ENCODE measurements at regions not wholly inside any gene's neighbourhood (a gene's known extent, or its start where the extent isn't known, plus 50 kb on each side); places are given as distances from the start of the nearest gene placed in this dataset.

GRCh38 chr6:44634321-44634720 lies 246.8 kb downstream of the CDC5L start:
- no peak for DNase-seq (ENCODE audit: low read depth in 3 of 3)

- no peak for DNase-seq (ENCODE audit: low read depth in 3 of 3)
Measured at GRCh38 chr6:44635486-44635885, 248.0 kb downstream of the CDC5L start.

GRCh38 chr6:44636561-44637248 lies 249.2 kb downstream of the CDC5L start:
- no peak for DNase-seq (ENCODE audit: low read depth in 3 of 3)

- DNase-seq (ENCODE audit: low read depth in 3 of 3), result no peak
Measured at GRCh38 chr6:44641344-44642031, 254.0 kb downstream of the CDC5L start.

DNA sequence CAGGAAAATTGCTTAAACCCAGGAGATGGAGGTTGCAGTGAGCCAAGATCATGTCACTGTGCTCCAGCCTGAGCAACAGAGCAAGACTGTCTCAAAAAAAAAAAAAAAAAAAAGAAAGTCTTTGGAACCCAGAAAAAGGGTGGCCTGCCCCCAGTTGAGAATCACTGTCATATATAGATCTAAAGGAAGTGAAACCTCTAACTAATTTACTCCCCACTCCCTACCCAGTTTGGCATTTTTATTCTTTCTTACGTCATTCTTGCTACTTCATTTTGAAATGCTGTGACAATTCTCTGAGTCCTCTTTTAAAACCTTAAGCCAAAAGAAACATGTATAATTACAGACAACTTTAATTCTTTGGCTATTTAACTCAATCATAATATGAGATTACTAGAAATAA lies 254.8 kb downstream of the CDC5L start:
- no peak for DNase-seq (ENCODE audit: low read depth in 3 of 3)

- peak; percentile 44 to 62 (median 58) for DNase-seq (ENCODE audit: low read depth in 3 of 3)
Measured at GRCh38 chr6:44642870-44643522, 255.5 kb downstream of the CDC5L start.

DNA sequence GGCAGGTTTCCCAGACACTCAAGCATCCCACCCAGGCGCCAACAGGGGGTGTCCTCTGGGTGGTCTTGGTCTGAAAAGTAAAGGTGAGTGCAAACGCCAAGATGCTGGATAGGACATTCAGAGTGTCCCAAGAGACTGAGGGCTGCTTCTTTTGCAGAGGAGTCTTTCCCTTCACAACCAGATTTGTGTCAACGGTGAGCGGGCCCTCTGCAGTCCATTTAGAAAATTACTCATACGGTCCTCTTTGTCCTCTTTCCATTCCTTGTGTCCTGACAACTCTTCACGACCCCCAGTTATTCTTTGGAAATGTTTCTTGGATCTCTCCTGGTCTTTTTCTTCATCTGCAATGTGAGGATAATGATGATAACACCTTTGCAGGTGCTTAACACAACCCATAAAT lies 257.8 kb downstream of the CDC5L start:
- DNase-seq (ENCODE audit: low read depth in 3 of 3), result no peak

GRCh38 chr6:44646355-44646754 lies 258.8 kb downstream of the CDC5L start:
- no peak for DNase-seq (ENCODE audit: low read depth in 3 of 3)

GRCh38 chr6:44649365-44650025 lies 262.0 kb downstream of the CDC5L start:
- DNase-seq (ENCODE audit: low read depth in 3 of 3), result no peak

DNA sequence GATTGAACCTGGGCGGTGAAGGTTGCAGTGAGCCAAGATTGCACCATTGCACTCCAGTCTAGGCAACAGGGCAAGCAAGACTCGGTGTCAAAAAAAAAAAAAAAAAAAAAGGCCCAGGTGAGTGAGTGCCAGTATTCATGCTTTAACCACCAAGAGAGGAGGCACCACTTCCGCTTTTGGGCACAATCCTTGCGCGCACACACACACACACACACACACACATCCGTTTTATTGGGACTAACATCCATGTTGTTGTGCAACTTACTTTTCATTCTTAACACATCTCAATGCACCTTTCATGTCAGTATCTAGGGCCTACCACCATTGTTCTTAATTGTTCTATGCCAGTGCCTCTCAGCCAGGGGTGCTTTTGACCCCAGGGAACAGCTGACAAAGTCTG lies 263.0 kb downstream of the CDC5L start:
- DNase-seq (ENCODE audit: low read depth in 3 of 3), result no peak

- DNase-seq (ENCODE audit: low read depth in 3 of 3), result no peak
Measured at GRCh38 chr6:44650947-44651346, 263.4 kb downstream of the CDC5L start.

- no peak for DNase-seq (ENCODE audit: low read depth in 3 of 3)
Measured at GRCh38 chr6:44651604-44652003, 264.1 kb downstream of the CDC5L start.

DNA sequence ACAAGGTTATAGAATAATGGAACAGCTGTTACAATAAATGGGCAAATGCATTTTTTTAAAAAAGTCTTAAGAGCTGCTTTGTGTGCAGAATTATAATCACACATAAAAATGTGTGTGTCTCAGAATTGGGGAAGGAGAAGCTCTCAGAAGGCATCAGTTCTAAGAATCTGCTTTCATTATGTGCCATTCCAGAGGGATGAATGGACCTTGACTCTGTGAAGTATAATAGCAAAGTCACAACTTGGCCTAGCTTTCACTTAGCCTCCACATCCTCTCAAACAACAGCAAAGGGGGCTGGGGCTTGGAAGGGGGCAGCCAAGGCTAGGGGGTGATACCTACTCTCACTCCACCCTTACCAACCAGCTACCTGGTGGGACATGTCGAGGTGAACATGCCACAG lies 265.0 kb downstream of the CDC5L start:
- DNase-seq (ENCODE audit: low read depth in 3 of 3), result no peak

DNA sequence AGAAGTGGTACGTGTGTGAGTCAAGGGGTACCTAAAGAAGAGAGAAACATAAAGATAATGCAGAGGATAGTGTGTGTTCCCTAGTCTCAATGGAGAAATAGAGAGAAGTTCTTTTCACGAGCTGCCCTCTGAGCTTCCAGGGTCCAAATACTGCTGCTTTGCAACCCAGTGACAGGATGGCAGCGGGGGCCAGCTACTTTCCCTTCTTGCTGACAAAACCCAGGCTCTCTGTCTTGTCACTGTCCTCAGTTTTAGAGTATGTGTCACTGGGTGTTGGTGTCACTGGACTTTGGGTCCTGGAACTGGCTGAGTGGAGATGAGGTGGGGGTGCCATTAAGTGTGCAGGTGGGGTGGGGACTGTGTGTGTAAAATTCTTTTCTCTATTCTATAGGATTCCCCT lies 265.6 kb downstream of the CDC5L start:
- no peak for DNase-seq (ENCODE audit: low read depth in 3 of 3)

GRCh38 chr6:44653761-44654218 lies 266.3 kb downstream of the CDC5L start:
- DNase-seq (ENCODE audit: low read depth in 3 of 3), result no peak

- peak; percentile 54 to 75 (median 64) for DNase-seq (ENCODE audit: low read depth in 3 of 3)
Measured at GRCh38 chr6:44655412-44656342, 268.2 kb downstream of the CDC5L start.

DNA sequence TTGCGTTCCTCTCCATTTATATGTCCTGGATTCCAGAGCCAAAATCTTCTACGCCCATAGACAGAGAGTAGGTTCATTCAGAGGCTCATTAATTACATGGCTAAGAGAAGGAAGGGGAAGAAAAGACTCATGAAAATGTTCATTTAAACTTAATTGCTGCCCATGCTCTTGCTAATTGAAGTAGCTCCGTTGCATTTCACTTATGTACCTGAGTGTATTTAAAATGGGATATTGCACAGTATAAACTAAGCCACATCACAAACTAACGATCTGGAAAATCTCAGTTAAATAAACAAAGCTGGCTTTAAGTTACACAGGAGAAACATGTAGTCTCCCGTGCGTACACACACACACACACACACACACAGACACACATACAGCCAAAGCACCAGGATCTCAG lies 269.2 kb downstream of the CDC5L start:
- no peak for DNase-seq (ENCODE audit: low read depth in 3 of 3)

DNA sequence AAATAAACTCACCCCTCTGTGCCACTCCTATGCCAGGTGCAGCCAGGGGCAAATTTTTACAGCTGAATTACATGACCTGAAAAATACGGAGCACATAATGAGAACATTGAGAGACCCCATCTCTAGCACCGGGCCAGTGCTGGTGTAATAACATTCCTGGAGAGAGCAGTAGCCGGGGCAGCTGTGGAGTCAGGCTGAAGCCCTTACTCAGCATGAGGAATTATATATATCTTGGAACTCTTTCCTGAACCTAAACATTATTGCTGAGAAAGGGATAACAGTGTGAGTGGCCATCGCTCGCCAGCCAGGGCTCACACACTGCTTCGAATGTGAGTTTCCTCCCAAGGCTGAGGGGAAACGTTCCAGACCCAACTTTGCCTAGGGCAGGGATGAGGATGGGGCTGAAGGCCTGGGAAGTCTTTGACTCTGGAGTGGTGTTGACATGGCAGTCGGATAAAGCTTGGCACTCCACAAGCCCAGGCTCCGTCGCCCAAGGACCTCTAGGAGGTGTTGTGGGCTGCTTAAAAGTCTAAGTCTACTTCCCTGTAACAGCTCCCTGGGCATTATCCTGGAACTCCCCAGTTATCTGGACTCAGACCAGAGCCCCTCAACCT lies 269.8 kb downstream of the CDC5L start:
- DNase-seq (ENCODE audit: low read depth in 3 of 3), result no peak

GRCh38 chr6:44658571-44658970 lies 271.1 kb downstream of the CDC5L start:
- DNase-seq (ENCODE audit: low read depth in 3 of 3), result no peak

GRCh38 chr6:44659726-44660125 lies 272.2 kb downstream of the CDC5L start:
- DNase-seq (ENCODE audit: low read depth in 3 of 3), result no peak
